ENCODE measurements at regions not wholly inside any gene's neighbourhood (a gene's known extent, or its start where the extent isn't known, plus 50 kb on each side); places are given as distances from the start of the nearest gene placed in this dataset.

DNA sequence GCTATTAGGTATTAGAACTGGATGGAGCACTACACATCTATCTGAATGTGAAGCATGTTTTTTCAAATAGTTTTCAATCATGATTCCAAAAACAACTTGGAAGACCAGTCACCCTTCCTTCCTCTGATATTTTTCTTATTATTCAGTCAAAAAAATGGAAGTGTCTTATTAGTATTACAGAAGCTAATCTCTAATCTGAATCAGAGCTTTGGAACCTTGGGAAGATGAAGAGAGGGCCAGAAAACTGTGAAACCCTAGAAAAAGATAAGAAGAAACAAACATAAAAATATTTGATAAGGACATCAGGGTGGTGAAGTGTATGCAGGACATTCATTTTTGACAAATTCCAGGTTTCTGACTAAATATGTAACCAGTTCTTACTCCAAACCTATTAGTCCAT lies 166.3 kb upstream of the PRSS16 start:
- H3K79me2 ChIP-seq (ENCODE audit: low read length), result no peaks in the 10 kb centered on the region
- H3K4me1 ChIP-seq (ENCODE audit: low read length), result peaks cover 4% of the 10 kb centered on the region
- H3K36me3 ChIP-seq (ENCODE audit: insufficient read depth, low read length), result no peaks in the 10 kb centered on the region
- no peaks in the 10 kb centered on the region for H3K9me2 ChIP-seq (replicated peaks; ENCODE audit: insufficient read depth, low read length)
- no peak for DNase-seq
- no peak overlapping the region for H3K27ac ChIP-seq (ENCODE audit: low read length)
- no peak overlapping the region for H2AFZ ChIP-seq (ENCODE audit: low read length)
- H3K9ac ChIP-seq (ENCODE audit: low read length), result no peak overlapping the region
- no peak overlapping the region for H3K4me2 ChIP-seq (ENCODE audit: low read depth, low read length, poor library complexity, severe bottlenecking)
- H3K4me3 ChIP-seq (ENCODE audit: low read length), result no peak overlapping the region
- no peaks in the 10 kb centered on the region for H3K9me3 ChIP-seq (ENCODE audit: low read length)
- no peaks in the 10 kb centered on the region for H3K27me3 ChIP-seq (ENCODE audit: low read length)
- no peaks in the 10 kb centered on the region for H4K20me1 ChIP-seq (ENCODE audit: insufficient read depth, low read depth, low read length)

GRCh38 chr6:27081931-27082330 lies 165.6 kb upstream of the PRSS16 start:
- Histone ChIP-seq H3K4me1 (ENCODE audit: low read length) (peaks cover 4% of the 10 kb centered on the region), H3K27me3 (ENCODE audit: low read length) (no peaks in the 10 kb centered on the region), H3K27ac (ENCODE audit: low read length) (no peak overlapping the region), H3K4me3 (ENCODE audit: low read length) (no peak overlapping the region), H2AFZ (ENCODE audit: low read length) (no peak overlapping the region), H3K9me3 (ENCODE audit: low read length) (no peaks in the 10 kb centered on the region), H4K20me1 (ENCODE audit: insufficient read depth, low read depth, low read length) (no peaks in the 10 kb centered on the region), H3K79me2 (ENCODE audit: low read length) (no peaks in the 10 kb centered on the region), H3K9ac (ENCODE audit: low read length) (no peak overlapping the region), H3K9me2 (replicated peaks; ENCODE audit: insufficient read depth, low read length) (no peaks in the 10 kb centered on the region), H3K36me3 (ENCODE audit: insufficient read depth, low read length) (no peaks in the 10 kb centered on the region), H3K4me2 (ENCODE audit: low read depth, low read length, poor library complexity, severe bottlenecking) (no peak overlapping the region)
- no peak for DNase-seq

- H3K27ac ChIP-seq (ENCODE audit: low read length), result no peak overlapping the region
- no peaks in the 10 kb centered on the region for H3K79me2 ChIP-seq (ENCODE audit: low read length)
- no peak overlapping the region for H2AFZ ChIP-seq (ENCODE audit: low read length)
- DNase-seq, result no peak
- H3K27me3 ChIP-seq (ENCODE audit: low read length), result no peaks in the 10 kb centered on the region
- H3K4me3 ChIP-seq (ENCODE audit: low read length), result no peak overlapping the region
- H3K9me2 ChIP-seq (replicated peaks; ENCODE audit: insufficient read depth, low read length), result no peaks in the 10 kb centered on the region
- no peaks in the 10 kb centered on the region for H3K9me3 ChIP-seq (ENCODE audit: low read length)
- no peaks in the 10 kb centered on the region for H3K36me3 ChIP-seq (ENCODE audit: insufficient read depth, low read length)
- no peaks in the 10 kb centered on the region for H3K4me1 ChIP-seq (ENCODE audit: low read length)
- no peaks in the 10 kb centered on the region for H4K20me1 ChIP-seq (ENCODE audit: insufficient read depth, low read depth, low read length)
- H3K4me2 ChIP-seq (ENCODE audit: low read depth, low read length, poor library complexity, severe bottlenecking), result no peak overlapping the region
- H3K9ac ChIP-seq (ENCODE audit: low read length), result no peak overlapping the region
Observed at GRCh38 chr6:27088068-27088467, 159.4 kb upstream of the PRSS16 start.

- H3K4me3 ChIP-seq (ENCODE audit: low read length), result no peak overlapping the region
Observed at GRCh38 chr6:27091661-27092315, 155.7 kb upstream of the PRSS16 start.

GRCh38 chr6:27092316-27092692 lies 155.2 kb upstream of the PRSS16 start:
- H3K27me3 ChIP-seq (ENCODE audit: low read length), result no peaks in the 10 kb centered on the region
- H3K9me2 ChIP-seq (replicated peaks; ENCODE audit: insufficient read depth, low read length), result no peaks in the 10 kb centered on the region
- no peaks in the 10 kb centered on the region for H3K79me2 ChIP-seq (ENCODE audit: low read length)
- no peaks in the 10 kb centered on the region for H3K4me1 ChIP-seq (ENCODE audit: low read length)
- no peak overlapping the region for H3K4me3 ChIP-seq (ENCODE audit: low read length)
- H3K9ac ChIP-seq (ENCODE audit: low read length), result no peak overlapping the region
- DNase-seq, result no peak
- no peak overlapping the region for H3K27ac ChIP-seq (ENCODE audit: low read length)
- no peaks in the 10 kb centered on the region for H3K36me3 ChIP-seq (ENCODE audit: insufficient read depth, low read length)
- H3K4me2 ChIP-seq (ENCODE audit: low read depth, low read length, poor library complexity, severe bottlenecking), result no peak overlapping the region
- no peaks in the 10 kb centered on the region for H3K9me3 ChIP-seq (ENCODE audit: low read length)
- H2AFZ ChIP-seq (ENCODE audit: low read length), result no peak overlapping the region
- H4K20me1 ChIP-seq (ENCODE audit: insufficient read depth, low read depth, low read length), result no peaks in the 10 kb centered on the region

More at GRCh38 chr6:27091661-27092315, 155.7 kb upstream of the PRSS16 start:
- no peak overlapping the region for H2AFZ ChIP-seq (ENCODE audit: low read length)
- no peak overlapping the region for H3K27ac ChIP-seq (ENCODE audit: low read length)
- no peaks in the 10 kb centered on the region for H3K27me3 ChIP-seq (ENCODE audit: low read length)
- peak; percentile 44 for DNase-seq
- no peaks in the 10 kb centered on the region for H3K79me2 ChIP-seq (ENCODE audit: low read length)
- H3K9me2 ChIP-seq (replicated peaks; ENCODE audit: insufficient read depth, low read length), result no peaks in the 10 kb centered on the region
- no peaks in the 10 kb centered on the region for H3K4me1 ChIP-seq (ENCODE audit: low read length)
- no peaks in the 10 kb centered on the region for H4K20me1 ChIP-seq (ENCODE audit: insufficient read depth, low read depth, low read length)
- H3K4me2 ChIP-seq (ENCODE audit: low read depth, low read length, poor library complexity, severe bottlenecking), result no peak overlapping the region
- H3K36me3 ChIP-seq (ENCODE audit: insufficient read depth, low read length), result no peaks in the 10 kb centered on the region
- H3K9me3 ChIP-seq (ENCODE audit: low read length), result no peaks in the 10 kb centered on the region
- H3K9ac ChIP-seq (ENCODE audit: low read length), result no peak overlapping the region

- Histone ChIP-seq H3K4me3 (ENCODE audit: low read length) (no peak overlapping the region), H3K27ac (ENCODE audit: low read length) (no peak overlapping the region), H3K4me1 (ENCODE audit: low read length) (no peaks in the 10 kb centered on the region), H2AFZ (ENCODE audit: low read length) (no peak overlapping the region), H3K36me3 (ENCODE audit: insufficient read depth, low read length) (no peaks in the 10 kb centered on the region), H3K79me2 (ENCODE audit: low read length) (no peaks in the 10 kb centered on the region), H4K20me1 (ENCODE audit: insufficient read depth, low read depth, low read length) (no peaks in the 10 kb centered on the region), H3K4me2 (ENCODE audit: low read depth, low read length, poor library complexity, severe bottlenecking) (no peak overlapping the region), H3K27me3 (ENCODE audit: low read length) (no peaks in the 10 kb centered on the region), H3K9me3 (ENCODE audit: low read length) (no peaks in the 10 kb centered on the region), H3K9me2 (replicated peaks; ENCODE audit: insufficient read depth, low read length) (no peaks in the 10 kb centered on the region), H3K9ac (ENCODE audit: low read length) (no peak overlapping the region)
- no peak for DNase-seq
Observed at GRCh38 chr6:27095914-27096313, 151.6 kb upstream of the PRSS16 start.

DNA sequence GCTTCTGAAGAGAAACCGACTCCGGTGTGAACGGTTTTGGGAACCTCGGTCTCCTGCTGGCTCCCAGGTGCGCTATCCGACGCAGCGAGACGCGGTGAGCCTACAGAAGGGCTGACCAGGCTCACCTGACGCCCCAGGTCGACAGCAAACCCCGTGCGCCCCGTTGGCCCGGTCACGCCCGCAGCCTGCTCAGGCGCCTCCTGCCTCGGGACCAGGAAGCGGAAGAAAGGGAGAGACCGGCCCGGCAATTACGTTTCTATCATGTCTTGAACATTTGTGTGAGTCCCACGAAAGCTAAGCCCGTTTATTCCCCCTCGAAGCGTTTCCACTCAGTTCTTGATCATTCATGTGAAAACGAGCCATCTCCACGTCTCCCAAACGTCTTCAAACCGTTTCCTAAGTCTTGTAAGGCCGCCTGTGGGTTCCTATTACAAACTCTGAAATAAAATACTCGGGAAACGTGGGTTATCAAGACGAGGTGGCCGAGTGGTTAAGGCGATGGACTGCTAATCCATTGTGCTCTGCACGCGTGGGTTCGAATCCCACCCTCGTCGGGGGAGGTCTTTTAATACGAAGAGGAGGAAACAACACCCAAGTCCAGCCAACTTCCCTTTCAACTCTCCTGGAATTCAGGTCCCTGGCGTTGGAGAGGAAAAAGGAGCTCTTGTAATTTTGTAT lies 150.5 kb upstream of the PRSS16 start:
- Histone ChIP-seq H4K20me1 (ENCODE audit: insufficient read depth, low read depth, low read length) (no peaks in the 10 kb centered on the region), H3K27ac (ENCODE audit: low read length) (no peak overlapping the region), H3K36me3 (ENCODE audit: insufficient read depth, low read length) (no peaks in the 10 kb centered on the region), H3K9ac (ENCODE audit: low read length) (no peak overlapping the region), H3K9me2 (replicated peaks; ENCODE audit: insufficient read depth, low read length) (no peaks in the 10 kb centered on the region), H3K4me3 (ENCODE audit: low read length) (no peak overlapping the region), H3K9me3 (ENCODE audit: low read length) (no peaks in the 10 kb centered on the region), H2AFZ (ENCODE audit: low read length) (no peak overlapping the region), H3K4me1 (ENCODE audit: low read length) (no peaks in the 10 kb centered on the region), H3K79me2 (ENCODE audit: low read length) (no peaks in the 10 kb centered on the region), H3K27me3 (ENCODE audit: low read length) (no peaks in the 10 kb centered on the region), H3K4me2 (ENCODE audit: low read depth, low read length, poor library complexity, severe bottlenecking) (no peak overlapping the region)
- DNase-seq, result no peak

GRCh38 chr6:27098956-27099355 lies 148.5 kb upstream of the PRSS16 start:
- Histone ChIP-seq H3K27ac (ENCODE audit: low read length) (no peak overlapping the region), H3K9ac (ENCODE audit: low read length) (no peak overlapping the region), H2AFZ (ENCODE audit: low read length) (no peak overlapping the region), H3K4me1 (ENCODE audit: low read length) (no peaks in the 10 kb centered on the region), H3K4me2 (ENCODE audit: low read depth, low read length, poor library complexity, severe bottlenecking) (no peak overlapping the region), H3K4me3 (ENCODE audit: low read length) (no peak overlapping the region), H3K9me2 (replicated peaks; ENCODE audit: insufficient read depth, low read length) (no peaks in the 10 kb centered on the region), H4K20me1 (ENCODE audit: insufficient read depth, low read depth, low read length) (no peaks in the 10 kb centered on the region), H3K27me3 (ENCODE audit: low read length) (no peaks in the 10 kb centered on the region), H3K36me3 (ENCODE audit: insufficient read depth, low read length) (no peaks in the 10 kb centered on the region), H3K79me2 (ENCODE audit: low read length) (no peaks in the 10 kb centered on the region), H3K9me3 (ENCODE audit: low read length) (no peaks in the 10 kb centered on the region)
- DNase-seq, result no peak
